Uterus (tissue), 3 donors: ENCODE measurements at regions not wholly inside any gene's neighbourhood (a gene's known extent, or its start where the extent isn't known, plus 50 kb on each side); places are given as distances from the start of the nearest gene placed in this dataset.
A peak's percentile ranks its signal among the peaks of the same experiment; 100 is the strongest.
"Not testable (repeated sequence)": the region's sequence is repeated elsewhere in the genome, so short reads cannot be mapped to it uniquely, and the experiment has no call there.

ENCODE experiments used
- DNase-seq, 2 donors: peaks; one replicate each; pipeline ENCODE4 v3.0.0-alpha.2; 2019 to 2020
- H3K27ac ChIP-seq, 2 donors: fragments of 200-600 bp; sonication (generic); 1 replicate in 1 of 2; 2 replicates in 1 of 2; pipeline ENCODE4 v1.5.1; 2016 to 2018
- H3K27me3 ChIP-seq, 2 donors: fragments of 200-600 bp; sonication (generic); one replicate each; pipeline ENCODE4 v1.5.1; 2018 to 2019; ENCODE audit warnings: control low read depth in 1 of 2
- H3K36me3 ChIP-seq, 2 donors: fragments of 200-600 bp; sonication (generic); one replicate each; pipeline ENCODE4 v1.5.1; 2019; ENCODE audit warnings: control low read depth in 1 of 2
- H3K4me1 ChIP-seq, 2 donors: fragments of 200-600 bp; sonication (generic); one replicate each; pipeline ENCODE4 v1.5.1; 2018 to 2019; ENCODE audit warnings: control low read depth in 1 of 2
- H3K4me3 ChIP-seq, 2 donors: fragments of 200-600 bp; sonication (generic); 1 replicate in 1 of 2; 2 replicates in 1 of 2; pipeline ENCODE4 v1.5.1; 2018 to 2019; ENCODE audit warnings: mild to moderate bottlenecking in 1 of 2
- H3K9me3 ChIP-seq, 2 donors: fragments of 200-600 bp; sonication (generic); one replicate each; pipeline ENCODE4 v1.5.1; 2019; ENCODE audit warnings: control low read depth in 1 of 2
- intact Hi-C: fragments of 100-400 bp; cut with DNase I; formaldehyde crosslinking; loops from one replicate; pipeline ENCODE4 v1.15.1; 2023; ENCODE audit warnings: low total_unique reads
- donor health status: DM: yes; HTN: yes; CAD: no.

DNA sequence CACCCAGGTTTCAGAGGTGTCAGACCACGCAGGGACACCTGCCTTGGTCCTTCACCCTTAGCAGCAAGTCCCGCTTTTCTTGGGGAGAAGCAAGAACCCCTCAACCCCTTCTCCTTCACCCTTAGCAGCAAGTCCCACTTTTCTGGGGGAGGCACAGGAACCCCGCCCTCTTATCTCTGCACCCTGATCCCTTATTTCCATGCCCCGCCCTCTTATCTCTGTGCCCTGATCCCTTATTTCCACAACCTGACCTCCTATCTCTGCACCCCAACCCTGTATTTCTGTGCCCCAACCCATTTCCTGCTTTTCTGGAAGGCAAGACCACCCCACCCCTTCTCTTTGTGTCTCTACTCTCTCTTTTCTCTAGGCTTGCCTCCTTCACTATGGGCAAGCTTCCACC, 94.7 kb upstream of the DEFB108B start:
- H3K4me1 ChIP-seq, H3K4me3 ChIP-seq, H3K27ac ChIP-seq, H3K36me3 ChIP-seq, H3K9me3 ChIP-seq, H3K27me3 ChIP-seq, DNase-seq, intact Hi-C loops: not testable (repeated sequence)

DNA sequence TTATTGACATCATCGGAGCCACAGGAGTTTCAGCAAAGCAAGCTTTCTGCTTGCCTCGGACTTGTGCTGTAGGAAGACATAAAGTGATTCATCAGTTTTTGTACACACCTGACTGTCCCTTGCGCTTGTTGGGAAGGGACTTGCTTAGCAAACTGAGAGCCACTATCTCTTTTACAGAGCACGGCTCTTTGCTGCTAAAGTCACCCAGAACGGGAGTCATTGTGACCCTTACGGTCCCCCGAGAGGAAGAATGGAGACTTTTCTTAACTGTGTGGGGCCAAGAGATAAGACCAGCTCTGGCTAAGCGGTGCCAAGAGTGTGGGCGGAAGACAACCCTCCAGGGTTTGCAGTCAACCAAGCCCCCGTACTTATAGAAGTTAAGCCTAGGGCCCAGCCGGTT, 89.6 kb upstream of the DEFB108B start:
- H3K27me3 ChIP-seq, intact Hi-C loops, H3K36me3 ChIP-seq, H3K4me1 ChIP-seq, H3K27ac ChIP-seq, H3K9me3 ChIP-seq, DNase-seq, H3K4me3 ChIP-seq: not testable (repeated sequence)

DNA sequence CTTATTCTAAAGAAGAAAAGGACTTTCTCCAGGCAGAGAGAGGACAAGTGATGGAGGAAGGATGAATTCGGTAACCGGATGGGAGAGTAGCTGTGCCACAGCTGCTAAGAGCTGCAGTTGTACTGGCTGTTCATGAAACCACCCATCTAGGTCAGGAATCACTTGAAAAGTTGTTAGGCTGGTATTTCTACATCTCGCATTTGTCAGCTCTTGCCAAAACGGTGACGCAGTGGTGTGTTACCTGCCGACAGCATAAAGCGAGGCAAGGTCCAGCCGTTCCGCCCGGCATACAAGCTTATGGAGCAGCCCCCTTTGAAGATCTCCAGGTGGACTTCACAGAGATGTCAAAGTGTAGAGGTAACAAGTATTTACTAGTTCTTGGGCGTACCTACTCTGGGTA, 87.3 kb upstream of the DEFB108B start:
- H3K4me1 ChIP-seq, H3K27ac ChIP-seq, H3K9me3 ChIP-seq, H3K27me3 ChIP-seq, DNase-seq, H3K36me3 ChIP-seq, intact Hi-C loops, H3K4me3 ChIP-seq: not testable (repeated sequence)

DNA sequence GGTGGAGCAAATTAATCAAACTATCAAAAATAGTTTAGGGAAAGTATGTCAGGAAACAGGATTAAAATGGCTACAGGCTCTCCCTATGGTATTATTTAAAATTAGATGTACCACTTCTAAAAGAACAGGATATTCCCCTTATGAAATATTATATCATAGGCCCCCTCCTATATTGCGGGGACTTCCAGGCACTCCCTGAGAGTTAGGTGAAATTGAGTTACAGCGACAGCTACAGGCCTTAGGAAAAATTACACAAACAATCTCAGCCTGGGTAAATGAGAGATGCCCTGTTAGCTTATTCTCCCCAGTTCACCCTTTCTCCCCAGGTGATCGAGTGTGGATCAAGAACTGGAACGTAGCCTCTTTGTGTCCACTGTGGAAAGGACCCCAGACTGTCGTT, 86.7 kb upstream of the DEFB108B start:
- H3K4me3 ChIP-seq, DNase-seq, H3K9me3 ChIP-seq, H3K27ac ChIP-seq, H3K36me3 ChIP-seq, H3K4me1 ChIP-seq, intact Hi-C loops, H3K27me3 ChIP-seq: not testable (repeated sequence)

DNA sequence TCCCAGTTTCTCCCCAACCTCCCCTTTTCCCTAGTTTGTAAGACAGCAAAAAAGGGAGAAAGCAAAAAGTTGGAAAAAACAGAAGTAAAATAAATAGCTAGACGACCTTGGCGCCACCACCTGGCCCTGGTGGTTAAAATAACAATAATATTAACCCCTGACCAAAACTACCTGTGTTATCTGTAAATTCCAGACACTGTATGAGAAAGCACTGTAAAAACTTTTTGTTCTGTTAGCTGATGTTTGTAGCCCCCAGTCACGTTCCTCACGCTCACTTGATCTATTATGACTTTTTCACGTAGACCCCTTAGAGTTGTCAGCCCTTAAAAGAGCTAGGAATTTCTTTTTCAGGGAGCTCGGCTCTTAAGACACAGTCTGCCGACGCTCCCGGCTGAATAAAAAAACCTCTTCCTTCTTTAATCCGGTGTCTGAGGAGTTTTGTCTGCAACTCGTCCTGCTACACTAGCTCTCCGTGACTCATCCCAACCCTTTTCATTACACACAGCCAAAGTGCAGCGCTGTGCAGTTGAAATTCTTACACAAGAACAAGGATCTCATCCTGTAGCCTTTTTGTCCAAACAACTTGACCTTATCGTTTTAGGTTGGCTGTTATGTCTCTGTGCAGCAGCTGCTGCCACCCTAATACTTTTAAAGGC, 83.9 kb upstream of the DEFB108B start:
- H3K36me3 ChIP-seq, intact Hi-C loops, H3K4me3 ChIP-seq, H3K9me3 ChIP-seq, H3K4me1 ChIP-seq, H3K27me3 ChIP-seq, H3K27ac ChIP-seq: not testable (repeated sequence)
- DNase-seq, result peak in 1 of 2 donors; percentile 22

DNA sequence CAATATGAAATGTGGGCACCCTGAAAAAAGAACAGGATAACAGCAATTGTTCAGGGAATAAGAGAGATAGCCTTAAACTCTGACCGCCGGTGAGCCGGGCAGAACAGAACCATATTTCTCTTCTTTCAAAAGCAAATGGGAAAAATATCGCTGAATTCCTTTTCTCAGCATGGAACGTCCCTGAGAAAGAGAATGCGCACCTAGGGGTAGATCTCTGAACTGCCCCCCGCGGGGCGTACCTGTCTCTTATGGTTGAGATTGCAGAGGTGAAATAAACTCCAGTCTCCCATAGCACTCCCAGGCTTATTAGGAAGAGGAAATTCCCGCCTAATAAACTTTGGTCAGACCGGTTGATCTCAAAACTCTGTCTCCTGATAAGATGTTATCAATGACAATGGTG, 82.1 kb upstream of the DEFB108B start:
- H3K27ac ChIP-seq, H3K4me1 ChIP-seq, H3K27me3 ChIP-seq, H3K9me3 ChIP-seq, DNase-seq, intact Hi-C loops, H3K36me3 ChIP-seq, H3K4me3 ChIP-seq: not testable (repeated sequence)

DNA sequence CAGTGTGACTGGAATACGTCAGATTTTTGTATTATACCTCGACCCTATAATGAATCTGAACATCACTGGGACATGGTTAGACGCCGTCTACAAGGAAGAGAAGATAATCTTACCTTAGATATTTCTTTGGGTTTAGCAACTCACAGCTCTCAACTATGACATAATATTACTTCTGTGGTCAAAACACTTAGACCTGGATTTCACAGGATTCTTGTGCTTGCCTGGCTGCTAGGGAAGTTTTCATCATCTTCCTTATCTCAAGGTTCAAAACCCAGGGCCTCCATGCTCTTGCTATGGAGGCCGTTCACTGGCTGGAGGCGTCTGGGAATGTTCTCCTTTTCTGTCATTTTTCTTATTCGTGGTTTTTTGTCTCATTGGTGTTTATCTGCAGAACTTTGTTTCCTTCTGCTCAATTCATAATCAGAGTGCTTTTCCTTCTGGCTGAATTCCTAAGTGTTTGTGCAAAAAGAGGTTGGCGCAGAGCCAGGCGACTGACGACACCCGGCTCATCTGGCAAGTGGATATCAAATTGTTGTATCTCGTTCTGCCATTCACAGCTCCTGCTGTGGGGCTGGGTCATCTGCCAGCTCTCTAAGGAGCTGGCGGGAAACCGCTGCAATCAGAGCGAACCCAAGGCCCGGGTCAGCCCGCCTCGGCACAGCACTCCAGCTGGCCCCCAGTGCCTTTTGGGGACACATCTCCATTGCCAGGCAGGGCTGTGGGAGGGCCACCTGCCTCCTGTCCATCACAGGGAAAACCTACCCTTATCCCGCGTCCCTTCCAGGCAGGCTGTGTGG, 68.1 kb upstream of the DEFB108B start:
- H3K9me3 ChIP-seq, H3K4me1 ChIP-seq, H3K4me3 ChIP-seq, H3K36me3 ChIP-seq, H3K27me3 ChIP-seq, intact Hi-C loops: not testable (repeated sequence)
- H3K27ac ChIP-seq, result peak overlapping the region in 1 of 2 donors; percentile 74
- peak; percentile 37 to 63 for DNase-seq

DNA sequence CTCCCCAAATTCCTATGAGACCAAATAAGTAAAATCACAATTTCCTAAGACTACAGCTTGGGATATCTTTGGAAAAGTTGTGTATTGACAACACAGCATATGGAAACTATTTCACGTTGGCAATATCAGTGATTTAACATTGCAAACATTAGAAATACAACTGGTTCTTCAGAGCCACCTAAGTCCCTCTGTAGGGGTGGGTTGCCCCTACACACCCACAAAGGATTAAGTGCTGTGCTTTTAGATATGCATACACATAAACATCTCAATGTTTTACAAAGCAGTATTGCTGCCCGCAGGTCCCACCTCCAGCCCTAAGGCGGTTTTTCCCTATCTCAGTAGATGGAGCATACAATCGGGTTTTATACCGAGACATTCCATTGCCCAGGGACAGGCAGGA, 66.0 kb upstream of the DEFB108B start:
- H3K9me3 ChIP-seq, DNase-seq, H3K27me3 ChIP-seq, intact Hi-C loops, H3K27ac ChIP-seq, H3K4me3 ChIP-seq, H3K4me1 ChIP-seq, H3K36me3 ChIP-seq: not testable (repeated sequence)

DNA sequence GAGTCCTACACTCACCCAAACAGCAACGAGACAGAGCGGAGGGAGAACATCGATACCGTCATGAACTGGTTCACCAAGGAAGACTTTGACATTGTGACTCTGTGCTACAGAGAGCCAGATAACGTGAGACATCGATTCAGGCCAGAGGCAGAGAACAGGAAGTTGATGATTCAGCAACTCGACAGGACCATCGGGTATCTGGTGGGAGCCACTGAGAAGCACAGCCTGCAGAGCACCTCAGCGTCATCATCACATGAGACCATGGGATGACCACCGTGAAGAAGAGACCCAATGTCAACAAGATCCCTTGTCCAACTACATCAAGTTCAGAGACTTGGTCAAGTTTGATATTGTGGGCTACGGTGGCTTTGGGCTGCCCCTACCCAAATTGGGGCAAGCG, 60.8 kb upstream of the DEFB108B start:
- intact Hi-C loops, H3K4me1 ChIP-seq, H3K36me3 ChIP-seq, DNase-seq, H3K27me3 ChIP-seq, H3K27ac ChIP-seq, H3K9me3 ChIP-seq, H3K4me3 ChIP-seq: not testable (repeated sequence)
